H1 (cell line): ENCODE measurements at regions not wholly inside any gene's neighbourhood (a gene's known extent, or its start where the extent isn't known, plus 50 kb on each side); places are given as distances from the start of the nearest gene placed in this dataset.

Experiments
- CTCF ChIA-PET: fragments of 300-600 bp; sonication (Branson Sonifier 250); formaldehyde crosslinking; loops from one replicate; lab custom pipeline; 2021; ENCODE audit not compliant: partially characterized antibody; lab: Charles Lee
- POLR2A ChIA-PET: fragments of 300-600 bp; sonication (Branson Sonifier 250); formaldehyde crosslinking; loops from one replicate; lab custom pipeline; 2021; ENCODE audit warnings: inconsistent platforms; ENCODE audit not compliant: partially characterized antibody; lab: Charles Lee
- DNase-seq, 2 experiments: peaks; one replicate each; pipeline versions ENCODE4 v3.0.0 to v3.0.0-alpha.2; 2010 to 2022; ENCODE audit warnings: low spot score in 2 of 2, low read depth in 1 of 2, mixed read lengths in 1 of 2
- FAIRE-seq: peaks from 2 replicates; lab custom pipeline; 2011; peaks lifted over from hg19 to GRCh38; lab: Jason Lieb, UNC
- H2AFZ ChIP-seq: 2 replicates; pipeline ENCODE4 v1.8.1; 2012; ENCODE audit warnings: low read length, inconsistent platforms
- H2AK5ac ChIP-seq: 2 replicates; pipeline ENCODE4 v1.6.1; 2013; ENCODE audit warnings: low read depth, low read length
- H2BK120ac ChIP-seq: replicated peaks from 2 replicates; pipeline ENCODE3; 2013; ENCODE audit warnings: low read depth, low read length, inconsistent platforms
- H2BK12ac ChIP-seq: 2 replicates; pipeline ENCODE4 v1.6.1; 2013; ENCODE audit warnings: low read depth, low read length
- H2BK15ac ChIP-seq: 2 replicates; pipeline ENCODE4 v1.6.1; 2013; ENCODE audit warnings: low read length
- H2BK20ac ChIP-seq: 2 replicates; pipeline ENCODE4 v1.6.1; 2013; ENCODE audit warnings: low read length
- H2BK5ac ChIP-seq: 2 replicates; pipeline ENCODE4 v1.6.1; 2013; ENCODE audit warnings: low read depth, low read length
- H3K14ac ChIP-seq: 2 replicates; pipeline ENCODE4 v1.6.1; 2013; ENCODE audit warnings: inconsistent platforms; ENCODE audit not compliant: insufficient read length
- H3K18ac ChIP-seq: 2 replicates; pipeline ENCODE4 v1.6.1; 2013; ENCODE audit warnings: low read length; ENCODE audit errors: extremely low read depth
- H3K23ac ChIP-seq: 2 replicates; pipeline ENCODE4 v1.6.1; 2013; ENCODE audit warnings: inconsistent platforms; ENCODE audit not compliant: insufficient read length
- H3K23me2 ChIP-seq: 2 replicates; pipeline ENCODE4 v1.6.1; 2013; ENCODE audit warnings: low read depth, low read length
- H3K27ac ChIP-seq: 2 replicates; pipeline ENCODE4 v1.6.1; 2011; ENCODE audit warnings: low read depth, low read length, inconsistent platforms
- H3K27me3 ChIP-seq, 4 experiments: replicated peaks in 1 of 4; 1 replicate in 1 of 4; 2 replicates in 3 of 4; pipeline versions ENCODE4 v1.6.1 to v1.8.1; 2011 to 2013; ENCODE audit warnings: low read length in 3 of 4, mild to moderate bottlenecking in 3 of 4, inconsistent platforms in 2 of 4, mixed read lengths in 2 of 4, moderate library complexity in 1 of 4; ENCODE audit not compliant: control insufficient read depth in 3 of 4, insufficient read depth in 3 of 4; ENCODE audit errors: extremely low read depth in 1 of 4
- H3K36me3 ChIP-seq, 4 experiments: 2 replicates each; pipeline versions ENCODE4 v1.6.1 to v1.8.1; 2011 to 2013; ENCODE audit warnings: mild to moderate bottlenecking in 4 of 4, low read length in 3 of 4, moderate library complexity in 2 of 4, control low read depth in 1 of 4, inconsistent platforms in 1 of 4; ENCODE audit not compliant: insufficient read depth in 4 of 4, control insufficient read depth in 2 of 4
- H3K4ac ChIP-seq: replicated peaks from 2 replicates; pipeline ENCODE3; 2013; ENCODE audit warnings: low read length, low read depth, mixed read lengths, inconsistent platforms; ENCODE audit not compliant: insufficient read length
- H3K4me1 ChIP-seq, 4 experiments: replicated peaks in 1 of 4; 1 replicate in 1 of 4; 2 replicates in 3 of 4; pipeline versions ENCODE4 v1.6.1 to v1.8.1; 2011 to 2013; ENCODE audit warnings: low read length in 3 of 4, inconsistent platforms in 2 of 4, mixed read lengths in 1 of 4; ENCODE audit not compliant: insufficient read depth in 4 of 4, control insufficient read depth in 3 of 4
- H3K4me2 ChIP-seq, 2 experiments: 2 replicates each; pipeline versions ENCODE4 v1.6.1 to v1.8.1; 2011 to 2013; ENCODE audit warnings: low read depth in 2 of 2, low read length in 2 of 2, control low read depth in 1 of 2, inconsistent platforms in 1 of 2, mild to moderate bottlenecking in 1 of 2; ENCODE audit not compliant: insufficient read depth in 1 of 2
- H3K4me3 ChIP-seq, 4 experiments: fragments of 200-600, 300-600 bp in 1 of 4; sonication (generic), shearing (Covaris generic), sonication (Bioruptor Twin) in 1 of 4; 2 replicates each; pipeline versions ENCODE4 v1.5.1 to v1.8.1; 2011 to 2016; ENCODE audit warnings: low read length in 4 of 4, low read depth in 3 of 4, control low read depth in 2 of 4, inconsistent platforms in 2 of 4, mild to moderate bottlenecking in 2 of 4, mixed read lengths in 1 of 4, moderate library complexity in 1 of 4; ENCODE audit not compliant: insufficient read depth in 2 of 4; ENCODE audit errors: extremely low read depth in 1 of 4
- H3K56ac ChIP-seq: replicated peaks from 2 replicates; pipeline ENCODE3; 2013; ENCODE audit warnings: low read depth, mild to moderate bottlenecking, mixed read lengths, low read length, inconsistent platforms; ENCODE audit not compliant: insufficient read length
- H3K79me1 ChIP-seq: 2 replicates; pipeline ENCODE4 v1.6.1; 2013; ENCODE audit warnings: low read depth, low read length, control low read depth
- H3K79me2 ChIP-seq, 2 experiments: 2 replicates each; pipeline versions ENCODE4 v1.6.1 to v1.8.1; 2012 to 2013; ENCODE audit warnings: low read length in 2 of 2, mild to moderate bottlenecking in 2 of 2, inconsistent platforms in 1 of 2; ENCODE audit not compliant: insufficient read depth in 2 of 2, control insufficient read depth in 1 of 2
- H3K9ac ChIP-seq, 4 experiments: replicated peaks in 1 of 4; 1 replicate in 1 of 4; 2 replicates in 3 of 4; pipeline versions ENCODE4 v1.6.1 to v1.8.1; 2011 to 2013; ENCODE audit warnings: low read depth in 3 of 4, low read length in 3 of 4, control low read depth in 2 of 4, mild to moderate bottlenecking in 2 of 4, moderate library complexity in 2 of 4, inconsistent platforms in 1 of 4; ENCODE audit errors: extremely low read depth in 1 of 4
- H3K9me3 ChIP-seq, 2 experiments: 2 replicates each; pipeline versions ENCODE4 v1.6.1 to v1.8.1; 2012 to 2013; ENCODE audit warnings: mild to moderate bottlenecking in 2 of 2, moderate library complexity in 2 of 2, control low read depth in 1 of 2, inconsistent platforms in 1 of 2, low read depth in 1 of 2, low read length in 1 of 2, mixed read lengths in 1 of 2; ENCODE audit not compliant: insufficient read depth in 2 of 2
- H4K20me1 ChIP-seq, 2 experiments: replicated peaks in 1 of 2; 2 replicates each; pipeline versions ENCODE3 to v1.8.1; 2011 to 2013; ENCODE audit warnings: inconsistent platforms in 2 of 2, low read length in 2 of 2, mild to moderate bottlenecking in 1 of 2; ENCODE audit not compliant: insufficient read depth in 2 of 2, control insufficient read depth in 1 of 2
- H4K5ac ChIP-seq: 2 replicates; pipeline ENCODE4 v1.6.1; 2013; ENCODE audit warnings: low read length, low read depth, mixed read lengths, inconsistent platforms; ENCODE audit not compliant: insufficient read length
- H4K8ac ChIP-seq: 2 replicates; pipeline ENCODE4 v1.8.0; 2013; ENCODE audit warnings: mild to moderate bottlenecking, moderate library complexity, low read length, inconsistent platforms; ENCODE audit not compliant: insufficient read depth; ENCODE audit errors: extremely low read depth
- H4K91ac ChIP-seq: replicated peaks from 2 replicates; pipeline ENCODE3; 2013; ENCODE audit warnings: low read length, mixed read lengths, inconsistent platforms; ENCODE audit not compliant: insufficient read length
- CBX8 ChIP-seq: fragments of 300-800, 300-1000 bp; sonication (generic); IDR thresholded peaks from 2 replicates; pipeline ENCODE4 v1.7.1; 2016; ENCODE audit warnings: low read depth, low read length, borderline replicate concordance
- EGR1 ChIP-seq: IDR thresholded peaks from 2 replicates; pipeline ENCODE4 v1.6.1; 2011; ENCODE audit warnings: low read depth, low read length, borderline replicate concordance
- MAFK ChIP-seq: IDR thresholded peaks from 2 replicates; pipeline ENCODE4 v1.6.1; 2012; ENCODE audit warnings: low read depth, mild to moderate bottlenecking, improper control_type of control experiment, low read length
- WGBS, 2 experiments: shearing (Covaris generic) in 1 of 2; methylation state at CpG; one replicate each; pipeline versions ENCODE4 v1.1.6 to v1.1.7; 2013 to 2015; ENCODE audit warnings: low lambda C conversion rate in 2 of 2, mixed read lengths in 2 of 2, inconsistent platforms in 1 of 2, low coverage in 1 of 2, missing lambda C conversion rate in 1 of 2; ENCODE audit not compliant: insufficient replicate concordance in 2 of 2, insufficient coverage in 1 of 2, insufficient read length in 1 of 2; ENCODE audit errors: extremely low coverage in 1 of 2, missing lambda C conversion rate in 1 of 2; 5-methylcytosine and 5-hydroxymethylcytosine counted together
- TF ChIP-seq, protein P1 (sequence below): IDR thresholded peaks from 2 replicates; pipeline ENCODE4 v1.6.1; 2012; ENCODE audit warnings: low read length, inconsistent platforms

DNA sequence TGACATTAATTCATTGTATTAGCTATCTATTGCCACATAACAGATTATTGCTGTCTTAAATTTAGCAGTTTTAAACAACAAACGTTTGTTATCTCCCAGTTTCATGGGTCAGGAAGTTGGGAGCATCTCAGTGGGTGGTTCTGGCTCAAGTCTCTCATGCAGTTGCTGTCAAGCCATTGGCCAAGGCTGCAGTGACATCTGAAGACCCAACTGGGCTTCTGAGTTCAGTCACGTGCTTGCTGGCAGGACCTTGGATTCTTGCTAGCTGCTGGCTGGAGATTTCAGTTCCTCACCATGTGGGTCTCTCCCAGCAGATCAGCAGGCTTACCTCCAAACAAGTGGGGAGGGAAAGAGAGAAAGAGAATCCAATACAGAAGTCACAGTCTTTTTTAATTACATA lies 152.6 kb upstream of the EXOC2 start:
- no peak overlapping the region for H3K4me2 ChIP-seq
- H3K27ac ChIP-seq = no peak overlapping the region
- H4K20me1 ChIP-seq = no peaks in the 10 kb centered on the region
- no peak overlapping the region for H3K18ac ChIP-seq
- CTCF ChIA-PET = interaction anchor here (1.5 kb wide), 1 partner anchor 10 kb away, joined by 4 read pairs; no protein-coding TSS in a partner anchor
- no peak overlapping the region for H3K23ac ChIP-seq
- no peak overlapping the region for H2BK120ac ChIP-seq
- no peaks in the 10 kb centered on the region for H3K4me1 ChIP-seq
- H3K23me2 ChIP-seq = no peaks in the 10 kb centered on the region
- H4K5ac ChIP-seq = no peak overlapping the region
- no peak overlapping the region for H4K8ac ChIP-seq
- H2BK12ac ChIP-seq = no peak overlapping the region
- H3K27me3 ChIP-seq = no peaks in the 10 kb centered on the region; a peak in 1 of 7 replicates
- H3K79me1 ChIP-seq = no peaks in the 10 kb centered on the region
- H2BK15ac ChIP-seq = no peak overlapping the region
- H3K79me2 ChIP-seq = no peaks in the 10 kb centered on the region
- H3K14ac ChIP-seq = no peak overlapping the region
- FAIRE-seq (no peak), DNase-seq (no peak)
- TF ChIP-seq MAFK = no peak
- TF ChIP-seq CBX8 = no peak
- TF ChIP-seq EGR1 = no peak
- TF ChIP-seq, protein P1, sequence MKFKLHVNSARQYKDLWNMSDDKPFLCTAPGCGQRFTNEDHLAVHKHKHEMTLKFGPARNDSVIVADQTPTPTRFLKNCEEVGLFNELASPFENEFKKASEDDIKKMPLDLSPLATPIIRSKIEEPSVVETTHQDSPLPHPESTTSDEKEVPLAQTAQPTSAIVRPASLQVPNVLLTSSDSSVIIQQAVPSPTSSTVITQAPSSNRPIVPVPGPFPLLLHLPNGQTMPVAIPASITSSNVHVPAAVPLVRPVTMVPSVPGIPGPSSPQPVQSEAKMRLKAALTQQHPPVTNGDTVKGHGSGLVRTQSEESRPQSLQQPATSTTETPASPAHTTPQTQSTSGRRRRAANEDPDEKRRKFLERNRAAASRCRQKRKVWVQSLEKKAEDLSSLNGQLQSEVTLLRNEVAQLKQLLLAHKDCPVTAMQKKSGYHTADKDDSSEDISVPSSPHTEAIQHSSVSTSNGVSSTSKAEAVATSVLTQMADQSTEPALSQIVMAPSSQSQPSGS = no peak
- 81% methylated on average over 2 of the region's 2 CpGs; no CpG with 5 or more reads in 1 of the 2 experiments for WGBS, 2 experiments
- no peak overlapping the region for H4K91ac ChIP-seq
- POLR2A ChIA-PET = no interaction called here
- H2AFZ ChIP-seq = no peak overlapping the region
- H2AK5ac ChIP-seq = no peak overlapping the region
- no peak overlapping the region for H2BK5ac ChIP-seq
- no peak overlapping the region for H3K56ac ChIP-seq
- no peaks in the 10 kb centered on the region for H3K36me3 ChIP-seq
- H3K9me3 ChIP-seq = peaks cover 0 to 1% of the 10 kb centered on the region in 2 experiments; a peak in 1 of 4 replicates
- H2BK20ac ChIP-seq = no peak overlapping the region
- H3K4me3 ChIP-seq = no peak overlapping the region
- no peak overlapping the region for H3K4ac ChIP-seq
- no peak overlapping the region for H3K9ac ChIP-seq
